Fibroblast of lung (primary cell): ENCODE measurements at regions not wholly inside any gene's neighbourhood (a gene's known extent, or its start where the extent isn't known, plus 50 kb on each side); places are given as distances from the start of the nearest gene placed in this dataset.

ENCODE experiments used
- CTCF ChIP-seq, 2 donors: IDR thresholded peaks in 1 of 2; conservative IDR thresholded peaks in 1 of 2; 1 replicate in 1 of 2; 2 replicates in 1 of 2; pipeline ENCODE4 v1.5.1; 2011 to 2012; ENCODE audit warnings: low read length in 2 of 2, control low read depth in 1 of 2, inconsistent platforms in 1 of 2, low read depth in 1 of 2, mild to moderate bottlenecking in 1 of 2
- EZH2 ChIP-seq: IDR thresholded peaks from 2 replicates; pipeline ENCODE4 v1.5.1; 2012; ENCODE audit warnings: low read length, control low read depth, mild to moderate bottlenecking; ENCODE audit errors: missing control alignments

- no peak for TF ChIP-seq EZH2
- no peak for TF ChIP-seq CTCF (conservative IDR thresholded peaks at IDR 0.05 in 1 of 2, IDR thresholded peaks at IDR 0.05 in 1 of 2; ENCODE audit: low read depth in 1 of 2, low read length in 2 of 2)
These were observed 89.0 kb downstream of the GCNT4 start for GRCh38 chr5:74963407-74963806.
